ENCODE measurements at regions not wholly inside any gene's neighbourhood (a gene's known extent, or its start where the extent isn't known, plus 50 kb on each side); places are given as distances from the start of the nearest gene placed in this dataset.

DNA sequence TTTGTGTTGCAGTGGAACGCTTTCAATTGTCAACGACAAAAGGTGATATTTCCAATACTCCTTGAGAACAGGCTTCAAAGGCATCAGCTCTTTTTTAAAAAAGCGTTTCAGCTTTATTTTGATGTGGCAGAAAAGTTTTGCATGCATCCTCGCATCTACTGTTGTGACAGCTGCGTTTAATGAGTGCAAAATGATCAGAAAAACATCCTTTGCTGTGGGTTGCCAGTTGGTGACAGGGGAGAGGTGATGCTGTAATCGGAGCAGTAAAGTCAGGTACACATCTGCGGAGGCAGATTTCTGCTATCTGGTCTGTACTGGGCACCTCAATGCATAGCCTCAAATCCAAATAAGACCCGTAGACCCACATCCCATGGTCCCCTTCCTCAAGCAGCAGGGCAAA is 91.9 kb upstream of the POU3F3 start:
- Histone ChIP-seq H3K27me3 (no peaks in the 10 kb centered on the region), H3K27ac (no peak overlapping the region), H3K4me1 (no peaks in the 10 kb centered on the region), H3K4me3 (no peak overlapping the region), H3K36me3 (no peaks in the 10 kb centered on the region), H3K9me3 (no peaks in the 10 kb centered on the region)
- intact Hi-C loops (cut with DNase I), result no loop called here
- no peak for DNase-seq (ENCODE audit: extremely low spot score in 2 of 2)
- TF ChIP-seq POLR2AphosphoS5 (IDR thresholded peaks at IDR 0.05; ENCODE audit: insufficient read depth in 1 of 2, low read depth in 1 of 2), result no peak
- TF ChIP-seq, protein P1, sequence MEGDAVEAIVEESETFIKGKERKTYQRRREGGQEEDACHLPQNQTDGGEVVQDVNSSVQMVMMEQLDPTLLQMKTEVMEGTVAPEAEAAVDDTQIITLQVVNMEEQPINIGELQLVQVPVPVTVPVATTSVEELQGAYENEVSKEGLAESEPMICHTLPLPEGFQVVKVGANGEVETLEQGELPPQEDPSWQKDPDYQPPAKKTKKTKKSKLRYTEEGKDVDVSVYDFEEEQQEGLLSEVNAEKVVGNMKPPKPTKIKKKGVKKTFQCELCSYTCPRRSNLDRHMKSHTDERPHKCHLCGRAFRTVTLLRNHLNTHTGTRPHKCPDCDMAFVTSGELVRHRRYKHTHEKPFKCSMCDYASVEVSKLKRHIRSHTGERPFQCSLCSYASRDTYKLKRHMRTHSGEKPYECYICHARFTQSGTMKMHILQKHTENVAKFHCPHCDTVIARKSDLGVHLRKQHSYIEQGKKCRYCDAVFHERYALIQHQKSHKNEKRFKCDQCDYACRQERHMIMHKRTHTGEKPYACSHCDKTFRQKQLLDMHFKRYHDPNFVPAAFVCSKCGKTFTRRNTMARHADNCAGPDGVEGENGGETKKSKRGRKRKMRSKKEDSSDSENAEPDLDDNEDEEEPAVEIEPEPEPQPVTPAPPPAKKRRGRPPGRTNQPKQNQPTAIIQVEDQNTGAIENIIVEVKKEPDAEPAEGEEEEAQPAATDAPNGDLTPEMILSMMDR (IDR thresholded peaks at IDR 0.05), result no peak
- no peak for TF ChIP-seq POLR2A (IDR thresholded peaks at IDR 0.05)

GRCh38 chr2:104766683-104767082 is 87.2 kb upstream of the POU3F3 start:
- no peak overlapping the region for H3K27ac ChIP-seq
- H3K4me1 ChIP-seq, result no peaks in the 10 kb centered on the region
- H3K4me3 ChIP-seq, result no peak overlapping the region
- no peak for TF ChIP-seq POLR2A (IDR thresholded peaks at IDR 0.05)
- TF ChIP-seq, protein P1 (IDR thresholded peaks at IDR 0.05), result no peak
- TF ChIP-seq POLR2AphosphoS5 (IDR thresholded peaks at IDR 0.05; ENCODE audit: insufficient read depth in 1 of 2, low read depth in 1 of 2), result no peak
- intact Hi-C loops (cut with DNase I), result no loop called here
- DNase-seq (ENCODE audit: extremely low spot score in 2 of 2), result no peak
- H3K9me3 ChIP-seq, result no peaks in the 10 kb centered on the region
- H3K27me3 ChIP-seq, result no peaks in the 10 kb centered on the region
- H3K36me3 ChIP-seq, result no peaks in the 10 kb centered on the region

DNA sequence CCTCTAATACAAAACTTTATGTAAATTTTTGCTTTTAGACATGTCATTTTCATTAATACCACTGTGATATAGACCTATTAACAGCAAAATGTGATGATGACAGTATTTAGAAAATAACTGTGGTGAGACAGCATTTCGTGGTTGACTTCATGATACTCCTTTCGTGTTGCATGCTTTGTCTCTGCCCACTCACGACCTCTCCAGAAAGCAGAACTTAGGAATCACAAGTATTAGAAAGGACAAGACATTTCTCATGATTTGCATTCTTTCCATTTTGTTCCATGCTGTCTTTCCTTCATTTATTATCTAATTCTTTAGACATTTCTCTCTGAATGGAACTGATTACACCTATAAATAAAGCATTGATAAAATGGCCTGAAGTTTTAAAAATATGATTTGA is 85.2 kb upstream of the POU3F3 start:
- no peak for TF ChIP-seq POLR2A (IDR thresholded peaks at IDR 0.05)
- TF ChIP-seq POLR2AphosphoS5 (IDR thresholded peaks at IDR 0.05; ENCODE audit: insufficient read depth in 1 of 2, low read depth in 1 of 2), result no peak
- TF ChIP-seq, protein P1 (IDR thresholded peaks at IDR 0.05), result no peak
- no peak overlapping the region for H3K27ac ChIP-seq
- no peaks in the 10 kb centered on the region for H3K9me3 ChIP-seq
- DNase-seq (ENCODE audit: extremely low spot score in 2 of 2), result no peak
- H3K4me1 ChIP-seq, result no peaks in the 10 kb centered on the region
- no peaks in the 10 kb centered on the region for H3K27me3 ChIP-seq
- intact Hi-C loops (cut with DNase I), result no loop called here
- H3K4me3 ChIP-seq, result no peak overlapping the region
- H3K36me3 ChIP-seq, result no peaks in the 10 kb centered on the region

DNA sequence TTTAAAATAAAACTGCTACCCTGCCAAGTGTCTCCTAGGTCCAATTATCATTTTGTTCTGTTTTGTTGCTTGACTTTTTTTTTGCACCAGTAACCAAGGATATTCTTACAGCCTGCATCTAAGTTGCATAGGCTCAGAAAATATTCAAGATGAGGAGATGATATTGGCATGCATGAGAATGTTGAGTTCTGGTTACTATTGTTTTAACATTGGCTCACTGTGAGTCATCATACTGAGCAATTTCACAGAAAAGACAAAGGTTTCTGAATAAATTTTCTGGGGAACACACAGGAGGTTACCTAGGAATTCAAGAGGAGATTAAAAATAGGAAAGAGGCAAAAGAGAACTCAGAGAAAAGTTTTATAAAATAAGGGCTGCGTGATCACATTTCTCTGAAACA is 84.8 kb upstream of the POU3F3 start:
- Histone ChIP-seq H3K4me3 (no peak overlapping the region), H3K36me3 (no peaks in the 10 kb centered on the region), H3K27me3 (no peaks in the 10 kb centered on the region), H3K9me3 (no peaks in the 10 kb centered on the region), H3K4me1 (no peaks in the 10 kb centered on the region), H3K27ac (no peak overlapping the region)
- intact Hi-C loops (cut with DNase I), result no loop called here
- no peak for TF ChIP-seq POLR2AphosphoS5 (IDR thresholded peaks at IDR 0.05; ENCODE audit: insufficient read depth in 1 of 2, low read depth in 1 of 2)
- TF ChIP-seq, protein P1 (IDR thresholded peaks at IDR 0.05), result no peak
- no peak for TF ChIP-seq POLR2A (IDR thresholded peaks at IDR 0.05)
- DNase-seq (ENCODE audit: extremely low spot score in 2 of 2), result no peak

DNA sequence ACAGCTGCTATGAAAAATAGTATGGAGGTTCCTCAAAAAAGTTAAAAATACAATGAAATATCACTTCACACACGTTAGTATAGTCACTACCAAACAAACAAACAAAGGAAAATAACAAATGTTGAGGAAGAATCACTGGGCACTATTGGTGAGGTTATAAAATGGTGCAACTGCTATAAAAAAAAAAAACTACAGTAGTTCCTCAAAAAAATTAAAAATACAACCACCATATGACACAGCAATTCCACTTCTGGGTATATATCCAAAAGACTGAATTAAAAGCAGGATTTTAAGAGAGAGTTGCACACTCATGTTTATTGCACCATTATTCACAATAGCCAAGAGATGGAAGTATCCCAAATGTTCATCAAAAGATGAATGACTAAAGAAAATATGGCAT is 80.9 kb upstream of the POU3F3 start:
- H3K27me3 ChIP-seq, result no peaks in the 10 kb centered on the region
- no peak overlapping the region for H3K27ac ChIP-seq
- no peaks in the 10 kb centered on the region for H3K9me3 ChIP-seq
- TF ChIP-seq, protein P1 (IDR thresholded peaks at IDR 0.05), result no peak
- TF ChIP-seq POLR2AphosphoS5 (IDR thresholded peaks at IDR 0.05; ENCODE audit: insufficient read depth in 1 of 2, low read depth in 1 of 2), result no peak
- H3K36me3 ChIP-seq, result no peaks in the 10 kb centered on the region
- DNase-seq (ENCODE audit: extremely low spot score in 2 of 2), result no peak
- intact Hi-C loops (cut with DNase I), result no loop called here
- no peak overlapping the region for H3K4me3 ChIP-seq
- no peaks in the 10 kb centered on the region for H3K4me1 ChIP-seq
